Neural progenitor cell (in vitro differentiated cells): ENCODE measurements at regions not wholly inside any gene's neighbourhood (a gene's known extent, or its start where the extent isn't known, plus 50 kb on each side); places are given as distances from the start of the nearest gene placed in this dataset.

Experiments used
- CTCF ChIP-seq: fragments of 200-600 bp; sonication (generic); IDR thresholded peaks from 2 replicates; pipeline ENCODE4 v1.5.1; 2017; ENCODE audit warnings: antibody characterized with exemption, mild to moderate bottlenecking
- EZH2 ChIP-seq: fragments of 200-600 bp; sonication (generic); IDR thresholded peaks from 2 replicates; pipeline ENCODE4 v1.6.1; 2017; ENCODE audit warnings: antibody characterized with exemption, mild to moderate bottlenecking, moderate library complexity
- EZH2phosphoT487 ChIP-seq: fragments of 200-600 bp; sonication (generic); IDR thresholded peaks from 2 replicates; pipeline ENCODE4 v1.6.1; 2017; ENCODE audit warnings: antibody characterized with exemption

GRCh38 chr2:168345601-168346000, 98.2 kb upstream of the STK39 start:
- TF ChIP-seq CTCF, result no peak
- no peak for TF ChIP-seq EZH2
- TF ChIP-seq EZH2phosphoT487, result no peak
